ENCODE measurements at regions not wholly inside any gene's neighbourhood (a gene's known extent, or its start where the extent isn't known, plus 50 kb on each side); places are given as distances from the start of the nearest gene placed in this dataset.

GRCh38 chr5:71830681-71831539 is 111.8 kb downstream of the CARTPT start:
- H3K4me3 ChIP-seq (ENCODE audit: insufficient read depth, low read length, poor library complexity, severe bottlenecking), result no peak overlapping the region
- H3K9ac ChIP-seq (ENCODE audit: low read length), result no peak overlapping the region
- no peak overlapping the region for H2AFZ ChIP-seq (ENCODE audit: low read depth, low read length, severe bottlenecking)

GRCh38 chr5:71832812-71833715 is 114.0 kb downstream of the CARTPT start:
- Histone ChIP-seq H3K27ac (ENCODE audit: low read depth, low read length) (no peak overlapping the region), H3K9me2 (replicated peaks; ENCODE audit: insufficient read depth, low read length) (no peaks in the 10 kb centered on the region), H2AFZ (ENCODE audit: low read depth, low read length, severe bottlenecking) (no peak overlapping the region), H3K27me3 (ENCODE audit: low read length) (no peaks in the 10 kb centered on the region), H3K79me2 (ENCODE audit: insufficient read depth, low read length) (no peaks in the 10 kb centered on the region), H3K9ac (ENCODE audit: low read length) (no peak overlapping the region), H4K20me1 (ENCODE audit: low read depth, low read length) (no peaks in the 10 kb centered on the region), H3K4me2 (ENCODE audit: low read depth, low read length, poor library complexity, severe bottlenecking) (no peak overlapping the region), H3K9me3 (ENCODE audit: insufficient read depth, low read length) (no peaks in the 10 kb centered on the region), H3F3A (ENCODE audit: insufficient read depth) (no peaks in the 10 kb centered on the region), H3K36me3 (ENCODE audit: low read length) (no peaks in the 10 kb centered on the region), H3K4me3 (ENCODE audit: insufficient read depth, low read length, poor library complexity, severe bottlenecking) (no peak overlapping the region)
- TF ChIP-seq EZH2phosphoT487 (conservative IDR thresholded peaks at IDR 0.05; ENCODE audit: low read length) (no peak), CTCF (IDR thresholded peaks at IDR 0.05; ENCODE audit: insufficient read depth, low read length, poor library complexity, severe bottlenecking) (no peak)

More at GRCh38 chr5:71830681-71831539, 111.8 kb downstream of the CARTPT start:
- no peaks in the 10 kb centered on the region for H3K36me3 ChIP-seq (ENCODE audit: low read length)
- H3F3A ChIP-seq (ENCODE audit: insufficient read depth), result no peaks in the 10 kb centered on the region
- H3K27ac ChIP-seq (ENCODE audit: low read depth, low read length), result no peak overlapping the region
- H3K4me2 ChIP-seq (ENCODE audit: low read depth, low read length, poor library complexity, severe bottlenecking), result no peak overlapping the region
- no peaks in the 10 kb centered on the region for H3K79me2 ChIP-seq (ENCODE audit: insufficient read depth, low read length)
- peaks cover under 1% of the 10 kb centered on the region; the same call in 1 of the 2 replicates for H3K9me3 ChIP-seq (ENCODE audit: insufficient read depth, low read length)
- H4K20me1 ChIP-seq (ENCODE audit: low read depth, low read length), result no peaks in the 10 kb centered on the region
- TF ChIP-seq EZH2phosphoT487 (conservative IDR thresholded peaks at IDR 0.05; ENCODE audit: low read length), result no peak
- no peak for TF ChIP-seq CTCF (IDR thresholded peaks at IDR 0.05; ENCODE audit: insufficient read depth, low read length, poor library complexity, severe bottlenecking)
- no peaks in the 10 kb centered on the region for H3K9me2 ChIP-seq (replicated peaks; ENCODE audit: insufficient read depth, low read length)
- no peaks in the 10 kb centered on the region for H3K27me3 ChIP-seq (ENCODE audit: low read length)

GRCh38 chr5:71834601-71835000 is 115.5 kb downstream of the CARTPT start:
- Histone ChIP-seq H3K27me3 (ENCODE audit: low read length) (no peaks in the 10 kb centered on the region), H3K9ac (ENCODE audit: low read length) (no peak overlapping the region), H3K9me3 (ENCODE audit: insufficient read depth, low read length) (no peaks in the 10 kb centered on the region), H3F3A (ENCODE audit: insufficient read depth) (no peaks in the 10 kb centered on the region), H3K4me3 (ENCODE audit: insufficient read depth, low read length, poor library complexity, severe bottlenecking) (no peak overlapping the region), H3K9me2 (replicated peaks; ENCODE audit: insufficient read depth, low read length) (no peaks in the 10 kb centered on the region), H4K20me1 (ENCODE audit: low read depth, low read length) (no peaks in the 10 kb centered on the region), H3K27ac (ENCODE audit: low read depth, low read length) (no peak overlapping the region), H3K79me2 (ENCODE audit: insufficient read depth, low read length) (no peaks in the 10 kb centered on the region), H3K36me3 (ENCODE audit: low read length) (no peaks in the 10 kb centered on the region), H2AFZ (ENCODE audit: low read depth, low read length, severe bottlenecking) (no peak overlapping the region), H3K4me2 (ENCODE audit: low read depth, low read length, poor library complexity, severe bottlenecking) (no peak overlapping the region)
- TF ChIP-seq EZH2phosphoT487 (conservative IDR thresholded peaks at IDR 0.05; ENCODE audit: low read length), result no peak
- TF ChIP-seq CTCF (IDR thresholded peaks at IDR 0.05; ENCODE audit: insufficient read depth, low read length, poor library complexity, severe bottlenecking), result no peak

Data from SU-DHL-6 (cell line).